H9 (cell line): ENCODE measurements at regions not wholly inside any gene's neighbourhood (a gene's known extent, or its start where the extent isn't known, plus 50 kb on each side); places are given as distances from the start of the nearest gene placed in this dataset.
A peak's percentile ranks its signal among the peaks of the same experiment; 100 is the strongest.

ENCODE experiments used
- DNase-seq: peaks from one replicate; pipeline ENCODE4 v3.0.0-alpha.2; 2017
- H2AFZ ChIP-seq: one replicate; pipeline ENCODE4 v1.6.1; 2013; ENCODE audit warnings: mild to moderate bottlenecking, low read length, control low read depth, moderate library complexity
- H2AK5ac ChIP-seq: 2 replicates; pipeline ENCODE4 v1.6.1; 2013; ENCODE audit warnings: low read length, control low read depth, mixed read lengths; ENCODE audit not compliant: insufficient read length
- H2BK120ac ChIP-seq: one replicate; pipeline ENCODE4 v1.6.1; 2013; ENCODE audit warnings: low read depth, mild to moderate bottlenecking, low read length, control low read depth, inconsistent platforms; ENCODE audit not compliant: poor library complexity, severe bottlenecking
- H2BK12ac ChIP-seq: 2 replicates; pipeline ENCODE4 v1.6.1; 2013; ENCODE audit warnings: low read length, control low read depth, mixed read lengths, low read depth; ENCODE audit not compliant: insufficient read length
- H2BK15ac ChIP-seq: 2 replicates; pipeline ENCODE4 v1.6.1; 2013; ENCODE audit warnings: low read depth, low read length, control low read depth
- H2BK20ac ChIP-seq: one replicate; pipeline ENCODE4 v1.6.1; 2013; ENCODE audit warnings: low read depth, mild to moderate bottlenecking, low read length, control low read depth, inconsistent platforms; ENCODE audit not compliant: poor library complexity, severe bottlenecking
- H2BK5ac ChIP-seq: 2 replicates; pipeline ENCODE4 v1.6.1; 2013; ENCODE audit warnings: low read length, control low read depth, mixed read lengths; ENCODE audit not compliant: insufficient read length
- H3K14ac ChIP-seq: 2 replicates; pipeline ENCODE4 v1.6.1; 2013; ENCODE audit warnings: low read length, control low read depth; ENCODE audit not compliant: insufficient read depth
- H3K18ac ChIP-seq: 2 replicates; pipeline ENCODE4 v1.6.1; 2013; ENCODE audit warnings: low read depth, mild to moderate bottlenecking, mixed read lengths, low read length, control low read depth; ENCODE audit not compliant: insufficient read length
- H3K23ac ChIP-seq: 2 replicates; pipeline ENCODE4 v1.6.1; 2013; ENCODE audit warnings: low read length, control low read depth, mixed read lengths, low read depth; ENCODE audit not compliant: insufficient read length
- H3K23me2 ChIP-seq: 2 replicates; pipeline ENCODE4 v1.6.1; 2013; ENCODE audit warnings: low read depth, mild to moderate bottlenecking, mixed read lengths, low read length, control low read depth; ENCODE audit not compliant: insufficient read length, poor library complexity, severe bottlenecking
- H3K27ac ChIP-seq: 2 replicates; pipeline ENCODE4 v1.5.1; 2013; ENCODE audit warnings: low read length, control low read depth, mixed read lengths, low read depth; ENCODE audit not compliant: insufficient read length
- H3K27me3 ChIP-seq: 2 replicates; pipeline ENCODE4 v1.6.1; 2013; ENCODE audit warnings: low read length, control low read depth, inconsistent platforms; ENCODE audit not compliant: insufficient read depth
- H3K4ac ChIP-seq: 2 replicates; pipeline ENCODE4 v1.6.1; 2013; ENCODE audit warnings: low read depth, mild to moderate bottlenecking, control low read depth, inconsistent platforms, low read length, moderate library complexity
- H3K4me1 ChIP-seq: 2 replicates; pipeline ENCODE4 v1.6.1; 2013; ENCODE audit warnings: low read length, control low read depth, inconsistent platforms; ENCODE audit not compliant: insufficient read depth
- H3K4me2 ChIP-seq: 2 replicates; pipeline ENCODE4 v1.6.1; 2013; ENCODE audit warnings: low read length, control low read depth, mixed read lengths; ENCODE audit not compliant: insufficient read length, insufficient read depth
- H3K56ac ChIP-seq: 2 replicates; pipeline ENCODE4 v1.6.1; 2013; ENCODE audit warnings: low read depth, mild to moderate bottlenecking, mixed read lengths, low read length, control low read depth; ENCODE audit not compliant: insufficient read length
- H3K79me1 ChIP-seq: 2 replicates; pipeline ENCODE4 v1.6.1; 2013; ENCODE audit warnings: low read depth, mild to moderate bottlenecking, moderate library complexity, low read length, control low read depth, inconsistent platforms; ENCODE audit not compliant: insufficient read depth, poor library complexity, severe bottlenecking
- H3K79me2 ChIP-seq: 2 replicates; pipeline ENCODE4 v1.6.1; 2013; ENCODE audit warnings: low read length, control low read depth, inconsistent platforms; ENCODE audit not compliant: insufficient read depth
- H3K9ac ChIP-seq: 2 replicates; pipeline ENCODE4 v1.6.1; 2013; ENCODE audit warnings: low read length, control low read depth, mixed read lengths; ENCODE audit not compliant: insufficient read length; ENCODE audit errors: extremely low read depth
- H3K9me3 ChIP-seq: one replicate; pipeline ENCODE4 v1.6.1; 2013; ENCODE audit warnings: low read depth, low read length, inconsistent platforms; ENCODE audit not compliant: control insufficient read depth
- H3T11ph ChIP-seq: one replicate; pipeline ENCODE4 v1.6.1; 2013; ENCODE audit warnings: mild to moderate bottlenecking, low read length, control low read depth, inconsistent platforms
- H4K20me1 ChIP-seq: one replicate; pipeline ENCODE4 v1.6.1; 2013; ENCODE audit not compliant: control insufficient read depth, insufficient read length, insufficient read depth
- H4K5ac ChIP-seq: 2 replicates; pipeline ENCODE4 v1.6.1; 2013; ENCODE audit warnings: low read depth, mild to moderate bottlenecking, mixed read lengths, low read length, control low read depth; ENCODE audit not compliant: insufficient read length
- H4K8ac ChIP-seq: replicated peaks from 2 replicates; pipeline ENCODE4 v1.6.1; 2013; ENCODE audit warnings: low read length, control low read depth, mixed read lengths, low read depth; ENCODE audit not compliant: insufficient read length
- H4K91ac ChIP-seq: 2 replicates; pipeline ENCODE4 v1.6.1; 2013; ENCODE audit warnings: low read depth, mild to moderate bottlenecking, moderate library complexity, mixed read lengths, low read length, control low read depth; ENCODE audit not compliant: insufficient read length
- H3K27ac Mint-ChIP-seq, 3 experiments: 2 replicates in 2 of 3; 3 replicates in 1 of 3; pipeline ENCODE4 v1.8.0; 2020 to 2021; ENCODE audit warnings: mixed read lengths in 3 of 3, mild to moderate bottlenecking in 1 of 3, moderate library complexity in 1 of 3
- H3K27me3 Mint-ChIP-seq: 2 replicates; pipeline ENCODE4 v1.8.0; 2021; ENCODE audit warnings: low read depth, mild to moderate bottlenecking, moderate library complexity, mixed read lengths
- H3K36me3 Mint-ChIP-seq, 3 experiments: 2 replicates in 2 of 3; 3 replicates in 1 of 3; pipeline ENCODE4 v1.8.0; 2020 to 2021; ENCODE audit warnings: low read depth in 3 of 3, mixed read lengths in 3 of 3; ENCODE audit not compliant: insufficient read depth in 1 of 3
- H3K4me1 Mint-ChIP-seq, 2 experiments: 2 replicates each; pipeline ENCODE4 v1.8.0; 2020; ENCODE audit warnings: mixed read lengths in 2 of 2
- H3K4me3 Mint-ChIP-seq, 2 experiments: 2 replicates in 1 of 2; 3 replicates in 1 of 2; pipeline ENCODE4 v1.8.0; 2020 to 2021; ENCODE audit warnings: mild to moderate bottlenecking in 2 of 2, mixed read lengths in 2 of 2, moderate library complexity in 1 of 2
- H3K9me3 Mint-ChIP-seq, 2 experiments: 2 replicates in 1 of 2; 3 replicates in 1 of 2; pipeline ENCODE4 v1.8.0; 2020; ENCODE audit warnings: mild to moderate bottlenecking in 2 of 2, mixed read lengths in 2 of 2, moderate library complexity in 1 of 2
- CTCF ChIP-seq: fragments of 200-600 bp; sonication (generic); conservative IDR thresholded peaks from 3 replicates; pipeline ENCODE4 v1.8.0; 2021; ENCODE audit warnings: antibody characterized with exemption, mild to moderate bottlenecking
- whole genome bisulfite sequencing: extraction: QIAGEN DNeasy Blood & Tissue Kit; methylation state at CpG from one replicate; pipeline ENCODE4 v1.1.7; 2013; ENCODE audit warnings: missing lambda C conversion rate, low lambda C conversion rate, mixed read lengths; ENCODE audit not compliant: insufficient read length; ENCODE audit errors: extremely low coverage; 5-methylcytosine and 5-hydroxymethylcytosine counted together

GRCh38 chr7:22665923-22666322 is 61.1 kb upstream of the IL6 start:
- H3K14ac ChIP-seq, result no peak overlapping the region
- H4K20me1 ChIP-seq, result no peaks in the 10 kb centered on the region
- H3K27me3 ChIP-seq, result no peaks in the 10 kb centered on the region
- H3K79me2 ChIP-seq, result no peaks in the 10 kb centered on the region
- H3T11ph ChIP-seq, result no peak overlapping the region
- no peaks in the 10 kb centered on the region for H3K79me1 ChIP-seq
- H2BK120ac ChIP-seq, result no peak overlapping the region
- no peaks in the 10 kb centered on the region for H3K9me3 ChIP-seq
- H3K4ac ChIP-seq, result no peak overlapping the region
- WGBS, result no CpG with 5 or more reads among the region's 7 CpGs
- H4K91ac ChIP-seq, result no peak overlapping the region
- H2BK12ac ChIP-seq, result no peak overlapping the region
- H2AFZ ChIP-seq, result no peak overlapping the region
- H4K8ac ChIP-seq, result no peak overlapping the region
- H3K27ac Mint-ChIP-seq, result 0 out of 7 replicates have a peak overlapping the region, but pooled peaks of 1 of the 3 experiments have one; percentile 46
- no peak overlapping the region for H3K4me2 ChIP-seq
- H3K36me3 Mint-ChIP-seq, result no peaks in the 10 kb centered on the region; a peak in 2 of 7 replicates
- no peak overlapping the region for H2BK5ac ChIP-seq
- H2BK15ac ChIP-seq, result no peak overlapping the region
- peaks cover 19% of the 10 kb centered on the region for H3K4me1 ChIP-seq
- no peak overlapping the region for H3K23ac ChIP-seq
- no peak overlapping the region for H3K18ac ChIP-seq
- H3K56ac ChIP-seq, result no peak overlapping the region
- no peak overlapping the region for H4K5ac ChIP-seq
- H2AK5ac ChIP-seq, result no peak overlapping the region
- no peaks in the 10 kb centered on the region for H3K23me2 ChIP-seq
- no peak overlapping the region for H3K9ac ChIP-seq
- no peak overlapping the region for H3K27ac ChIP-seq
- DNase-seq, result no peak
- peaks cover 48 to 68% of the 10 kb centered on the region in 2 experiments for H3K4me1 Mint-ChIP-seq
- TF ChIP-seq CTCF, result no peak
- H3K4me3 Mint-ChIP-seq, result no peak overlapping the region
- no peak overlapping the region for H2BK20ac ChIP-seq
- no peaks in the 10 kb centered on the region for H3K27me3 Mint-ChIP-seq
- H3K9me3 Mint-ChIP-seq, result no peaks in the 10 kb centered on the region; a peak in 1 of 5 replicates
